Right lobe of liver (tissue), 4 donors: ENCODE measurements at regions not wholly inside any gene's neighbourhood (a gene's known extent, or its start where the extent isn't known, plus 50 kb on each side); places are given as distances from the start of the nearest gene placed in this dataset.
A peak's percentile ranks its signal among the peaks of the same experiment; 100 is the strongest.

Experiments used
- POLR2A ChIP-seq: fragments of 450-650 bp; IDR thresholded peaks from one replicate; pipeline ENCODE4 v1.6.1; 2017; ENCODE audit warnings: antibody characterized with exemption, mild to moderate bottlenecking
- TF ChIP-seq, protein P1 (sequence below), 4 donors: fragments of 200-600 bp in 3 of 4; fragments of 450-650 bp in 1 of 4; IDR thresholded peaks; one replicate each; pipeline versions ENCODE4 v1.5.1 to v1.8.0; 2016 to 2022; ENCODE audit warnings: antibody characterized with exemption in 4 of 4, mild to moderate bottlenecking in 2 of 4
- donor health status: DM: no; HTN: no; CAD: no.
- donor health status: DM: no; HTN: no; CAD: no.
- donor health status: DM: no; HTN: yes; CAD: no.

DNA sequence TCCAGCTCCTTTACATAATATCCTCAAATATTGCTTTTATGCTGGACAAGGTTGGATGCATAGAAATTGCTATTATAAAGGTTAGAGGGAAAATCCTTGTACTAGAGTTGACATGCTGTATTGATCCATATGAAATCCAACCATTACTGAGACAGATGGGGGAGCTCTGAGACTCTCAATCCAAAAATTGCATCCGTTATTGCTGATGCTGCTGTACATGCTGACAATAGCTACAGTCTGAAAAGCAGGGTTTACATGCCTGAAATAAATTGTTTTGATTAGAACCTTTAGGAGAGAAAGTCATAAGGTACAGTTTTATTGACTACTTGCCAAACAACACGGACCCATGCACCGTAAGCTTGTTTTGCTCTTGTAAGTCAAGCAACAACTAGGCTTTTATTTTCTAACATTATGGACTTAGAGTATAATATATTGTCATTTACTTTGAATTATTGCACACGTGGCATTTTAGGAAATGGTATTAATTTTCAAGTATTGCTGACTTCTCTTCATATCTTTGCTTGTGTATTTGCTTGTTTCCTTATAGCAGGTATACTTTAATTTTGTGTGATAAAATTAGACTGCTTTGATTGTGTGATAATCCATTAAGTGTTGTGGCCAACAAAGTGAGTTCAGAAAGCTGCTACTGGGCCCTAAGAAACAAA is 1365.2 kb downstream of the STIM2 start:
- TF ChIP-seq, protein P1, sequence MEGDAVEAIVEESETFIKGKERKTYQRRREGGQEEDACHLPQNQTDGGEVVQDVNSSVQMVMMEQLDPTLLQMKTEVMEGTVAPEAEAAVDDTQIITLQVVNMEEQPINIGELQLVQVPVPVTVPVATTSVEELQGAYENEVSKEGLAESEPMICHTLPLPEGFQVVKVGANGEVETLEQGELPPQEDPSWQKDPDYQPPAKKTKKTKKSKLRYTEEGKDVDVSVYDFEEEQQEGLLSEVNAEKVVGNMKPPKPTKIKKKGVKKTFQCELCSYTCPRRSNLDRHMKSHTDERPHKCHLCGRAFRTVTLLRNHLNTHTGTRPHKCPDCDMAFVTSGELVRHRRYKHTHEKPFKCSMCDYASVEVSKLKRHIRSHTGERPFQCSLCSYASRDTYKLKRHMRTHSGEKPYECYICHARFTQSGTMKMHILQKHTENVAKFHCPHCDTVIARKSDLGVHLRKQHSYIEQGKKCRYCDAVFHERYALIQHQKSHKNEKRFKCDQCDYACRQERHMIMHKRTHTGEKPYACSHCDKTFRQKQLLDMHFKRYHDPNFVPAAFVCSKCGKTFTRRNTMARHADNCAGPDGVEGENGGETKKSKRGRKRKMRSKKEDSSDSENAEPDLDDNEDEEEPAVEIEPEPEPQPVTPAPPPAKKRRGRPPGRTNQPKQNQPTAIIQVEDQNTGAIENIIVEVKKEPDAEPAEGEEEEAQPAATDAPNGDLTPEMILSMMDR (IDR thresholded peaks at IDR 0.05): peak in 2 of 4 donors; percentile 33 to 37
- no peak for TF ChIP-seq POLR2A
